ENCODE measurements at regions not wholly inside any gene's neighbourhood (a gene's known extent, or its start where the extent isn't known, plus 50 kb on each side); places are given as distances from the start of the nearest gene placed in this dataset.

- TF ChIP-seq CTCF (IDR thresholded peaks at IDR 0.05; ENCODE audit: insufficient read depth, low read length) (no peak), POLR2AphosphoS5 (IDR thresholded peaks at IDR 0.05; ENCODE audit: low read depth) (no peak)
Observed at GRCh38 chr2:136377423-136378382, 259.8 kb upstream of the CXCR4 start.
